Small intestine (tissue), 7 donors: ENCODE measurements at regions not wholly inside any gene's neighbourhood (a gene's known extent, or its start where the extent isn't known, plus 50 kb on each side); places are given as distances from the start of the nearest gene placed in this dataset.

Experiments used
- DNase-seq, 2 donors: peaks; one replicate each; pipeline versions ENCODE4 v3.0.0 to v3.0.0-alpha.2; 2013
- FAIRE-seq: peaks from 2 replicates; lab custom pipeline; 2012; peaks lifted over from hg19 to GRCh38; lab: Jason Lieb, UNC
- H3K27ac ChIP-seq, 3 donors: one replicate each; pipeline ENCODE4 v1.5.1; 2013; ENCODE audit warnings: low read length in 2 of 3, mild to moderate bottlenecking in 2 of 3, control low read depth in 1 of 3, inconsistent platforms in 1 of 3, low read depth in 1 of 3, moderate library complexity in 1 of 3
- H3K27me3 ChIP-seq, 3 donors: one replicate each; pipeline ENCODE4 v1.6.1; 2013; ENCODE audit warnings: low read length in 3 of 3, inconsistent platforms in 1 of 3; ENCODE audit not compliant: control insufficient read depth in 3 of 3, insufficient read depth in 3 of 3
- H3K36me3 ChIP-seq, 3 donors: one replicate each; pipeline ENCODE4 v1.6.1; 2013; ENCODE audit warnings: low read length in 3 of 3, inconsistent platforms in 1 of 3, low read depth in 1 of 3, mild to moderate bottlenecking in 1 of 3, moderate library complexity in 1 of 3; ENCODE audit not compliant: control insufficient read depth in 3 of 3, insufficient read depth in 2 of 3
- H3K4me1 ChIP-seq, 3 donors: one replicate each; pipeline ENCODE4 v1.6.1; 2013; ENCODE audit warnings: low read length in 2 of 3, inconsistent platforms in 1 of 3, low read depth in 1 of 3, mild to moderate bottlenecking in 1 of 3, moderate library complexity in 1 of 3; ENCODE audit not compliant: control insufficient read depth in 3 of 3, insufficient read depth in 2 of 3
- H3K4me3 ChIP-seq, 3 donors: one replicate each; pipeline ENCODE4 v1.5.1; 2013; ENCODE audit warnings: low read length in 3 of 3, control low read depth in 1 of 3, inconsistent platforms in 1 of 3, low read depth in 1 of 3, mild to moderate bottlenecking in 1 of 3, moderate library complexity in 1 of 3
- H3K9me3 ChIP-seq, 2 donors: one replicate each; pipeline ENCODE4 v1.6.1; 2013; ENCODE audit warnings: low read depth in 1 of 2, low read length in 1 of 2; ENCODE audit not compliant: control insufficient read depth in 2 of 2, insufficient read depth in 1 of 2
- WGBS, 3 donors: extraction: QIAGEN DNeasy Blood & Tissue Kit; methylation state at CpG; one replicate each; pipeline ENCODE4 v1.1.7; 2013; 5-methylcytosine and 5-hydroxymethylcytosine counted together
- donor health status: healthy with polysubstance abuse.
- donor health status: control.
- donor health status: control.
- donor health status: Bipolar disorder and iron deficiency.
- donor health status: healthy.

- Histone ChIP-seq H3K27me3 (no peaks in the 10 kb centered on the region), H3K36me3 (no peaks in the 10 kb centered on the region), H3K4me3 (no peak overlapping the region), H3K27ac (no peak overlapping the region), H3K9me3 (no peaks in the 10 kb centered on the region), H3K4me1 (no peaks in the 10 kb centered on the region)
- no peak for FAIRE-seq
- DNase-seq, result no peak
- WGBS, 3 donors, result 71 to 81% (median 77%) methylated on average over 3 of the region's 3 CpGs
Observed at GRCh38 chr12:60834806-60835205, 1239.0 kb downstream of the SLC16A7 start.

DNA sequence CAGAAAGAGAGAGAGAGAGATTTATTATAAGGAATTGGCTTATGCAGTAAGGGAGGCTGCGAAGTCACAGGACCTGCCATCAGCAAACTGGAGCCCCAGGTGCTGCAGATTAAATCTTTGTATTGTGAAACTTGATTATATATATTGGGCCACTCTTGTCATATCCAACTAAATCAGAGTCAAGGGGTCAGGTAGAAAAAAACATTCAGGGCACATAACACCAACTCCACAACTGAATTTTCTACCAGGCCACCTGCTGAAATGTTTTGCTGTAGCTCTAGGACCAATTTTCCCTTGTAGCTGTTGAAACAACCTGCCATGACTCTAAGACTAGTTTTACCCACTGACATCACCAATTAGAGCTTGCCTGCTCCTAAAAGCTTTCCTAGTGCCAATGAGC, 1240.8 kb downstream of the SLC16A7 start:
- FAIRE-seq, result no peak
- DNase-seq, result no peak
- 74 to 86% (median 85%) methylated on average over 1 of the region's 1 CpG for WGBS, 3 donors

GRCh38 chr12:60842181-60842580, 1246.4 kb downstream of the SLC16A7 start:
- no peak for DNase-seq
- no peak for FAIRE-seq
- H3K4me1 ChIP-seq, result no peaks in the 10 kb centered on the region
- H3K27ac ChIP-seq, result no peak overlapping the region
- WGBS, 3 donors, result 49 to 56% (median 54%) methylated on average over 2 of the region's 2 CpGs
- H3K4me3 ChIP-seq, result no peak overlapping the region
- no peaks in the 10 kb centered on the region for H3K27me3 ChIP-seq
- H3K9me3 ChIP-seq, result no peaks in the 10 kb centered on the region
- H3K36me3 ChIP-seq, result no peaks in the 10 kb centered on the region

More for the DNA sequence above, 1240.8 kb downstream of the SLC16A7 start:
- Histone ChIP-seq H3K4me3 (no peak overlapping the region), H3K9me3 (no peaks in the 10 kb centered on the region), H3K4me1 (no peaks in the 10 kb centered on the region), H3K27ac (no peak overlapping the region), H3K27me3 (no peaks in the 10 kb centered on the region), H3K36me3 (no peaks in the 10 kb centered on the region)

DNA sequence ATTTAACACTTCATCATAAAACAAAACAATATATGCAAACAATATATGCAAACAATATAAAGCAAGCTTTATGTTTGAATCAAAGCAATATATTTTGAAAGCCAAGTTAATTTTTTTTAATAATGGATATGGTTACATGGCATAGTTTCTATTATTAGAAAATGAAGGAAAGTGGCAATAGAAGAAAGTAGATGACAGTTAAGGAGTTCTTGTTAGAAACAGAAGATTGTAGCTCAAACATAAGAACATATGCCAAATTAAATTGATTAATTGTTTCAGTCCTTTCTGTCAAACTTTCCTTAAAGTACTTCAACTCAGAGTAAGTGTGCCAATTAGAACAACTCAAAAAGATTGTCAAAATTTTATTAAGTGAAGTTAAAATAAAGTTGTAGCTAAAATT, 1248.3 kb downstream of the SLC16A7 start:
- DNase-seq, result no peak
- no peaks in the 10 kb centered on the region for H3K27me3 ChIP-seq
- peak; percentile 51 for FAIRE-seq
- no peaks in the 10 kb centered on the region for H3K4me1 ChIP-seq
- H3K27ac ChIP-seq, result no peak overlapping the region
- H3K36me3 ChIP-seq, result no peaks in the 10 kb centered on the region
- no peaks in the 10 kb centered on the region for H3K9me3 ChIP-seq
- H3K4me3 ChIP-seq, result no peak overlapping the region

DNA sequence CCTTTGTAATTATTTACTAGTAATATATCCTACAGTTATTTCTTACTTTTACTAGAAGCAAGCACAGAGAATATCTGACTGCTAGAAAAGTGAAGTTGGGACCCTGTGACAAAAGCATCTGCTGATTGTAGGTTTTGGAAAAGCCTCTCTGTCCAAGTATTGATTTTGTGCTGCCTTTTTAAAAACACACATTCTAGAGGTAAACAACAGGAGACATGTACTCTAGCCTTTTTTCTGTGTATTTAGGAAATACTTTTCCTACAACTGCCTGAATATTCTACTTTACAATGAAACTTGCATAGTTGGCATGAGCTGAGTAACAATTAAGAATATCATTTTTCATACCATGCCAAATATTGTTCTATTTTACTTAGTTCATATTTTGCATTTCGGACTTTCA, 1249.0 kb downstream of the SLC16A7 start:
- Histone ChIP-seq H3K9me3 (no peaks in the 10 kb centered on the region), H3K4me1 (no peaks in the 10 kb centered on the region), H3K36me3 (no peaks in the 10 kb centered on the region), H3K27me3 (no peaks in the 10 kb centered on the region), H3K4me3 (no peak overlapping the region), H3K27ac (no peak overlapping the region)
- no peak for FAIRE-seq
- 74 to 86% (median 83%) methylated on average over 1 of the region's 1 CpG for WGBS, 3 donors
- no peak for DNase-seq

- no peaks in the 10 kb centered on the region for H3K36me3 ChIP-seq
- H3K4me1 ChIP-seq, result no peaks in the 10 kb centered on the region
- DNase-seq (no peak), FAIRE-seq (no peak)
- H3K27me3 ChIP-seq, result no peaks in the 10 kb centered on the region
- WGBS, 3 donors, result 51 to 71% (median 55%) methylated on average over 4 of the region's 4 CpGs
- H3K4me3 ChIP-seq, result no peak overlapping the region
- H3K27ac ChIP-seq, result no peak overlapping the region
- no peaks in the 10 kb centered on the region for H3K9me3 ChIP-seq
Observed at GRCh38 chr12:60845696-60846095, 1249.9 kb downstream of the SLC16A7 start.

- no peaks in the 10 kb centered on the region for H3K27me3 ChIP-seq
- H3K4me3 ChIP-seq, result no peak overlapping the region
- no peaks in the 10 kb centered on the region for H3K4me1 ChIP-seq
- DNase-seq, result no peak
- FAIRE-seq, result no peak
- 63 to 76% (median 65%) methylated on average over 4 of the region's 4 CpGs for WGBS, 3 donors
- H3K9me3 ChIP-seq, result no peaks in the 10 kb centered on the region
- H3K27ac ChIP-seq, result no peak overlapping the region
- no peaks in the 10 kb centered on the region for H3K36me3 ChIP-seq
Observed at GRCh38 chr12:60847281-60847680, 1251.5 kb downstream of the SLC16A7 start.

- no peak overlapping the region for H3K27ac ChIP-seq
- no peak overlapping the region for H3K4me3 ChIP-seq
- H3K36me3 ChIP-seq, result no peaks in the 10 kb centered on the region
- WGBS, 3 donors, result 55 to 62% (median 58%) methylated on average over 3 of the region's 3 CpGs
- FAIRE-seq (no peak), DNase-seq (no peak)
- no peaks in the 10 kb centered on the region for H3K4me1 ChIP-seq
- no peaks in the 10 kb centered on the region for H3K9me3 ChIP-seq
- no peaks in the 10 kb centered on the region for H3K27me3 ChIP-seq
Observed at GRCh38 chr12:60849723-60850122, 1253.9 kb downstream of the SLC16A7 start.

DNA sequence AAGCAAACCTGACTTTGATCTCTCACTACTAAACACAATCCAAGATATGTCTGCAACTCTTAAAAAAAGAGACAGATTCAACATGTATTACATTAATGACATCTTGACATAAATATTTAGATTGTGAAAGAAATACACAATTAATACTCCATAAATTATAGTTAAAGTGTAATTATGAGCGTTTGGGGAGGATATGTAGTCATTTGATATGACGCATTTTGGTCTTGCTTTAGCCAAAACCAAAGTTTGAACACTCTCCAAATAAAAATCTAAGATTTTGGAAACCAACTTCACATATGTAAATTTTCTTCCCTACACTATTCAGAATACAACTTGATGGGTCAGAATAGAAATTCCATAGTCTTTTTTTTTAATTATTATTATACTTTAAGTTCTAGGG, 1257.6 kb downstream of the SLC16A7 start:
- DNase-seq (no peak), FAIRE-seq (no peak)
- no peaks in the 10 kb centered on the region for H3K36me3 ChIP-seq
- H3K27ac ChIP-seq, result no peak overlapping the region
- no peaks in the 10 kb centered on the region for H3K27me3 ChIP-seq
- peaks cover 0 to under 1% of the 10 kb centered on the region in 2 donors for H3K9me3 ChIP-seq
- no peaks in the 10 kb centered on the region for H3K4me1 ChIP-seq
- H3K4me3 ChIP-seq, result no peak overlapping the region
- WGBS, 3 donors, result 59 to 65% (median 65%) methylated on average over 2 of the region's 2 CpGs
